ENCODE measurements at regions not wholly inside any gene's neighbourhood (a gene's known extent, or its start where the extent isn't known, plus 50 kb on each side); places are given as distances from the start of the nearest gene placed in this dataset.
"Not testable (repeated sequence)": the region's sequence is repeated elsewhere in the genome, so short reads cannot be mapped to it uniquely, and the experiment has no call there.

DNA sequence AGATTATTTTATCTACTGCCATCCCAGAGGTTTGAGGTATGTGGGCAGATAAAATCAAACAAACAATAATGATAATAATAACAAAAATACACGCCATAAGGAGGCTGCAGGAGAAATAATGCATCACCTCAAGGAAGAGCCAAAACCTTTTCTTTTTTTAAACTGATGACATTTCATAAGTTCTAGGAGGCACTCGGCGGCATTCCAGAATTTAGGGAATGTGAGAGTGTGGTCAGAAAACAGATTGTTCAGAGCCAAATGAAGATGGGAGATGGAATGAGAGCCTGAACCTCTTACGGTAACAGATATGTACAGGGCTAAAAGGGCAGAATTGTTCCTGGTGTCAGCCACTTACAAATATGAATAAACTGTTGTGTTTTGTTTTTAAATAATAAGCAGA lies 615.0 kb upstream of the CHD1 start:
- no peak for DNase-seq

DNA sequence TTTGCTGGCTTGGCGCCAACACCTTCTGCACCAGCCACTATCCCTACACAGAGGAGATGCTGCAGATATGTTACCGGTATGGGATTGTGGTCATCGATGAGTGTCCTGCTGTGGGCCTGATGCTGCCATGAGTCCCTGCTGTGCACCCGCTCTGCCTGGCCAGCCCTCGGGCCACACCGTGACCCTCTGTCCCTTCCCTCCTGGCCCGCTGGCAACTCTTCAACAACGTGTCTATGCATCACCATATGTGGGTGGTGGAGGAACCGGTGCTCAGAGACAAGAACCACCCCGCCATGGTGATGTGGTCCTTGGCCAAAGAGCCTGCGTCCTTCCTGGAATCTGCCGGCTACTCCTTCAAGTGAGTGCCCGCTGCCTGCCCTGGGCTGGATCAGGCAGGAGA lies 605.4 kb upstream of the CHD1 start:
- not testable (repeated sequence) for DNase-seq

DNA sequence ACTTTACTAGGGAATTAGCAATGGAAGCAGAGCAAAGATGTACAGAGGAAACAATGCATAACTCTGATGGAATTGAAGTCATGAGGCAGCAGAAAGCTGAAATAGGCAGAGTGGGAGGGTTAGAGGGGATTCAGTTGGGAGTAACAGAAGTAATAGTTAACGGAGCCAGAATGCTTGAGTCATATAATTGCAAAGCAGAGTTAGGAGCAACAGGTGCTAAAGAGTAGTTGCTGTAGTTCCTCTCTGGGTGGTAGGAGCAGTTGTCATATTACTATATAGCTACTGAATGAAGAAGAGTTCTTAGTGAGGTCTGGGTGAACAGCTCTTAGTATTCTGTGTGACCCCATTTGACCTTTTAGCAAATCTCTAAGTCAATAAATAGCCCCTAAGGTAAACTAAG lies 592.9 kb upstream of the CHD1 start:
- not testable (repeated sequence) for DNase-seq

DNA sequence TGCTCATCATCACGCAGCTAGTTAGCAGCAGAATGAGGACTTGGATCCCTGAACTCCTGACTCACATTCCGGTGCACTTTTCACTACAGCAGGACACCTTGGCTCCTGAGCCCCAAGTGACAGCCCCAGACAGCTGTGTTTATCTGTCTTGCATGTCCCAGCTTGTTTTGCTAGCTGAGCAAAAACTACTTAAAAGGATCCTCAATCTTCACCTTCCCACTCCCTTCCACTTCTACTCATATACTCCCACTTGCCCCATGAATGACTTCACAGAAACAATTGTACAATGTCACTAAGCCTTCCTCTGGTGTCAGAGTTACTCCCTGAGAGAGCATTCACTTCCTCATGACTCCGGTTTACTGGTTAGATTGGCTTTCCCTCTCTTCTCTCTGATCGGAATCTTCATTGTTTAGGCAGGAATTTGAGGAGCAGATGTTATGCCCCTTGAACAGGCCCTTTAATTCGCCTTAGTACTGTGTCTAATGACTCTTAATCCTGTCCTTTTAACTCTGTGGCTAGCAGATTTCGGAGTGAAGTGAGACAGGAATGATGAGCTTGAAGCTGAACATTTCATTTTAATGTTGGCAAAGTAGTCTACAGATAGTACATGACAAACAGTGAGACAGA lies 587.2 kb upstream of the CHD1 start:
- DNase-seq, result not testable (repeated sequence)

DNA sequence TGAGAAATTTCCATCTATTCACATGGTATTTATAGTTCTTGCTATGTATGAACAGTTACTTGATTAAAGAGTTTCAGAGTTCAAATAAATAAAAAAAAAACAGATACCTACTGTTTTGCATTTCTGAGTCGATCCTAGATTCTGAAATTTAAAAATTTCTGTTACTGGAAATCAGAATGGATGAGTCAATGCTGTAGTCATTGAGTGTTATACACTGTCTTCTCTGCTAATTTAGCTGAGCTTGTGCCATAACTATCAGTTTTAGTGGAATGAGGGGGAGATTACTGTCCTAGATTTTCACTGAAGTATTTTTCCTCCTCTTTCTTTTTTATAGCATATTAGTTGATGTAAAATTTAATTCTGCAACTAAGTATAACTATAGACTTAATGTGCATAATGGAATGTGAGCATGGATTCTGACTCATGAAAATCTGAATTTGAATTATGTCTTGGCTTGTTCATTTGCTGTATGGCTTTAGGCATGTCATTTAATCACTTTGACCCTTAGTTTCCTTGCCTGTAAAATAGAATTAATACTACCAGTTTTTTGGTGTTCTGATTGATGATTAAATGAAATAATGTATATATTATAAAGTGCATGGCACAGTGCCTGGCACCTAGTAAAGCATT lies 581.5 kb upstream of the CHD1 start:
- DNase-seq, result not testable (repeated sequence)

DNA sequence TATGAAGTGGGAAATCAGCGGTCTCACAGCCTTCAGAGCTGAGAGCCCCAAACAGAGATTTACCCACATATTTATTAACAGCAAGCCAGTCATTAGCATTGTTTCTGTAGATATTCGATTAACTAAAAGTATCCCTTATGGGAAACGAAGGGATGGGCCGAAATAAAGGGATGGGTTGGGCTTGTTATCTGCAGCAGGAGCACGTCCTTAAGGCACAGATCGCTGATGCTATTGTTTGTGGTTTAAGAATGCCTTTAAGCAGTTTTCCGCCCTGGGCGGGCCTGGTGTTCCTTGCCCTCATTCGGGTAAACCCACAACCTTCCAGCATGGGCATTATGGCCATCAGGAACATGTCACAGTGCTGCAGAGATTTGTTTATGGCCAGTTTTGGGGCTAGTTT lies 580.3 kb upstream of the CHD1 start:
- DNase-seq, result not testable (repeated sequence)

DNA sequence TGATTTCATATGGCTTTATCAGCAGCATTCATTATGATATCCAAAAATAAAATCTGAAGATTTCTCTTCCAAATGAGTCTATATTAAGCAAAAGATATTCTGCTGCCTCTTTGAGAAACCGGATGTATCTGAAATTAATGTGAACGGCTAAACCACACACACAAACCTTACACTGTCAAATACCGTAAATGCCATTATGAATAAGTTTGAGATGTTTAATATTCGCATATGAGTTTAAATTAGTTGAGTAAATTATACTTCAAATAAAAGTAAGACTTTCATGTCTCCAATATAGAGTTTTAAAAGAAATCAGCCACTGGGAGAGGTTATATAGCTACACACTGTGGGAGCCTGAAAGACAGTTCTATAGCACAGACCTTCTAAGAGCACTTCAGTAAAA lies 566.6 kb upstream of the CHD1 start:
- not testable (repeated sequence) for DNase-seq

DNA sequence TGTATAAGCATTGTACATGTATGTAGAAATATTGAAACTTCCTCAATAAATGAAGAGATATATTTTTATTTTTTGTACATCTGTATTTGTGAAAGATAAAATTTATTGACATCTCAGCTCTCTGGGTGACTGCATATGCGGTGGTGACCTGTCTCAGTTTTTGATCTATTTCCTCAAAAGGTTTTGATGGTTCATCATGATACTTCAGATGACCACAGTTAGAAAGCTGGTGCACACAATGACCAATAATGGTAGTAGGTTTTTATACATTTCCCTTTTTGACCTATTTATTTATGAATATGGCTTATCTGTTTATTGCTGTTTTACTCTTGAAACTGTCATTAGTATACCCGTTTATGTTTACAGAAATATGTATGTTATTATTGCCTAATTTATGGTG lies 549.6 kb upstream of the CHD1 start:
- not testable (repeated sequence) for DNase-seq

DNA sequence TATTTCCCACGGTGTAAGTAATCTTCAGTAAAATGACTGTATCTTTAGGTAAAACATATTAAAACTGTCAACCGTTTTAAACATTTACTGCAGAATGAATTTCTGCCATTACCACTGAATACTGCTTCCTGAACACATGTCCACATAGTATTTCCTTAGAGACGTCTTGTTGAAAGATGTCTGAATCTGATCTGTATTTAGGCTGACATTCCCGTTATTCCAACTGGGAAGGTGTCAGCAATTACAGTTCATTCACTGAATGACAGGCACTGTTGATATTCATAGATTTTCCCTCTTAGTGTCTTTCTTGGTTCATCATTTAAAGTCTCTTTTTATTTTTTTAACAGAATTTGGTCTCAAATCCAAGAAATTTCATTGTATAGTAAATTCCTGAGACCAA lies 544.5 kb upstream of the CHD1 start:
- DNase-seq, result not testable (repeated sequence)

DNA sequence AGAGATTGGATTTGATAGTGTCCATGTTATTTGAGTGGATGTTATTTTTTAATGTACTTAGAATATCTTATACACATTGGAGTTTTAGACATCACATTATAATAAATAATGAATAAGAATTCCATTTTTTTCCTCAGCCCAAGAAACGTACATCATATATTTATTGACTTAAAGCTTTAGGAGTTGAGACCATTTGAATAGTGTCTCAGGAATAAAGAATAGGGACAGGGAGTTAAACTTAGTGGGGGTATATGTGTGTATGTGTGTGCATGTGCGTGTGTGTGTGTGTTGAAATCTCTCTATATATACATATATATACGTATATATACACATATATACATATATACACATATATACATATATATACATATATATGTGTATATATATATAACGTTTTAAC lies 542.9 kb upstream of the CHD1 start:
- not testable (repeated sequence) for DNase-seq

DNA sequence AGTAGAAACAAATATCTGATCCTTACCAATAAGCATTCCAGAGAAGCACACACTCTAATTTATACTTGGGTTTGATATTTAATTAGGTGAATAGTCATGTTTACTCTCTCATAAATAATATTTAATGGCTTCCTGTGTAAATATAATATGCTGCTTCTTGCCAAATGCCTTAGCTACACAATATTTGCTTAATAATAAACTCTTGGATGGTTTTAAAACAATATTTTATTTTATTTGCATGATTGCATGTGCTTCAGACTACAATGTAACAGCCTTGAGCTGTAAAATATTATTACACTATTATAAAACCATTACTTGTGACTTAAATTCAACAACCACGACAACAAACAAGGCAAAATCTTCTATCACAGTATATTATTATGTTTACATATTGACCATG lies 542.4 kb upstream of the CHD1 start:
- not testable (repeated sequence) for DNase-seq

DNA sequence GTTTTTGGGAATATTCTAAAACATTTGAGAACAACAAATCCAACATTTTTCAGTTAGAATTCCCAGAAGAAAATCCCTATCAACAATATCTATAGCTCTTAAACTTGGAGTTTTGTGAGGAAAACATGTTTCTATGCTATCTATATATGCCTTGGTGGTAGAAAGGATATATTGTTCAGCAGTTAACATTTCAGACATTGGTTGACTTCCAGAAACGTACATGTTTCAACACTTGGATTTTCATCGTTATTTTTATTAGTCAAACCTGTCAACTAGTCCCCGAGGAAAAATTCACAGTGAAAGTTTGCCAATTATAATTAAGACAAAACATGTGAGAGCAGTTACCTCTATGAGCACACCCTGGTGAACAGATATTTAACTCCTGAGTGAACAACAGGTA lies 541.8 kb upstream of the CHD1 start:
- DNase-seq, result not testable (repeated sequence)

DNA sequence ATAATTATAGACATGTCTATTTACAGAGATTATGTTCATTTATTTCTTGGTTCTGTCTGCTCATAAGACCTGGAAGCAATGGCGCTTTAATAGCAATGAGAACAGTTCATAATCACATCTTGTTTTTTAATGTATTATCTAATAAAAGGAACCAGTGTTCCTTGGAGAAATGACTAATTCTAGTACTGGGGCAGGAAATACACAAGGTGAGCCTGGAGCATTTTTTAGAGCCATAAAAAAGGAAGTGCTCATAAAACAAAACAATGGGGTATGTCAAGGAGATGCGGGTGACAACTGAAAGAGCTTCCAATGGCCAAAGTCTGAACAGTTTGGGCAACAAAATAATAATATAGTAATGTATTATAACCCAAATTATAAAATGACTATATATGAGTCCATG lies 531.9 kb upstream of the CHD1 start:
- no peak for DNase-seq

DNA sequence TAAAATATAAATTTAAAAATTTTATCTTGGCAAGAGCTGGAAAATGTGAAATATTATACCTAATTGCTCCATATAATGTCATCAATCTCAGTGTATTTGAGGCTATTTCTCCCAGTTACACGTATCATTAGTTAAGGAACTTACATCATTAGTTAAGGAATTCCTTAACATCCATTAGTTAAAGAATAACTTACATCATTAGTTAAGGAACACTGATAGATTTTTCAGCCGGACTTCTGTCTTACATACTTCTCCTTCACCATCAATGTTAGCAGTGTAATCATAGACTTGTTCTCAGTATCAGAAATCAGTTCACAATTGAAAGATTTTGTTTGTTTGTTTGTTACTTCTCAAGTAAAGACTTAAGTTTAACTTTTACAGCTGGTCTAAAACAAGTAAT lies 524.4 kb upstream of the CHD1 start:
- no peak for DNase-seq

DNA sequence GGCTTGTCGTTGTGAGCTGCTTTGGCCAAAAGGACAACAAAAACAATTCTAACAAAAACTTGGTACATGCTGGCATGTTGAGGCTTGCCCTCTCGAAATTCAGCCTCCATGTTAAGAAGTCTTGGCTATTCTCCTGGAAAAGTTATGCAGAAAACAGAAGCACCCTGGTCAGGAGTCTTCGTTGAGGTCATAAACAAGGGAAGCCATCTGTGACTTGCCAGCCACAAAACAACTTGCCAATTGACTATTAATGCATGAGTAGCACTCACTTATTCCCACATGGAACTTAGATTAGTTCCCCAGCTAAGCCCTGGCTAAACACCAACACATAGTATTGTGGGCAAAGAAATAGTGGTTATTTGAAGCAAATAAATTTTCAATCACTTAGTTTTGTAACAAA lies 521.0 kb upstream of the CHD1 start:
- DNase-seq, result no peak

DNA sequence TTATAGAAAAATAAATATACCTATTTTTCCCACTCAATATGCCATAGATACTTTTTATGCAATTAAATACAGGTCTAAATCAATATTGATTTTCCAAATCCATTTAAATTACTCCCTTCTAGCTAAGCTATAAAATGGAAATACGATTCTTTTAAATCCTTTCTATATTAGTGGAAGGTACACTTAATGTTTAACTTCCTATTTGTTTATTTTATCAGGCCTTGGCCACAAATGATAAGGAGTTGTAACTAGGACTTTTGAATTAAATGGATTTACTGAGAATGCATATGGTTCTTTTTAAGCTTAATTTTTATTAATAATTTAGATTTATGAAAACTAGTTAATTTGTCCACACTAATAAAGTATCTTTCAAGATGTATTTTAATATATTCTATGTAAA lies 517.0 kb upstream of the CHD1 start:
- no peak for DNase-seq

DNA sequence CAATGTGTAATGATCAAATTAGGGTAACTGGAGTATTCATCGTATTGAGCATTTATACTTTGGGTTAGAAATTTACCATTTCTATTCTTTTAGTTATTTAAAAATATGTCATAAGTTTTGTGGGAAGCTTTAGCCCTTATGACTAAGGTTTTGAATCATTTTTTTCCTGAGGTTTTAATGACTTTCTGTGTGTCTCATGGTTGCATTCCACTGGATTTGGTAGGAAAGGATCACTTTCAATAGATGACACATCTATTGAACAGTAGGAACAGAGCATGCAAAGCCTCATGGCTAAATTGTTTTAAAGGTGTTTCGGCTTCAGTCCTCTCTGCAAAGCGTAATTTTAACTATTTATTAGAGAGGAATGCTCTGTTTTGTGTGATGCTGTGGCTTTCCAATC lies 512.4 kb upstream of the CHD1 start:
- no peak for DNase-seq

DNA sequence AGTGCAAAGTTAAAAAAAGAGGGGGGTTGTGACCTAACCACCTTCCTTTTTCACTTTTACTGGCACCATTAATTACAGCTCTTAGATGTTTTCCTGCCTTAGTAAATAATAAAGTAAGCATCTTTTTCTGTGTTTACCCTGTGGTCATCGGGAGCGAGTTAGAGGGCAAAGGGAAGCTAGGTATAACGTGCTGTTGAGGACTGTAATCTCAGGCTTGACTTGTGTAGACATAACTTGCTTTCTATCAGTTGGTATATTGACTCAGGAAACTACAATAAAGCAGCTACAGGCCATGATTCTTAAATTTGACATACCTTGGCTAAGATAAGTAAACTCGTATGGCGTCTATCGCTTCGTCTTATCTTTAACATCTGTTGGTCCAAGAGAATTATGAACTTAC lies 509.8 kb upstream of the CHD1 start:
- DNase-seq, result no peak

DNA sequence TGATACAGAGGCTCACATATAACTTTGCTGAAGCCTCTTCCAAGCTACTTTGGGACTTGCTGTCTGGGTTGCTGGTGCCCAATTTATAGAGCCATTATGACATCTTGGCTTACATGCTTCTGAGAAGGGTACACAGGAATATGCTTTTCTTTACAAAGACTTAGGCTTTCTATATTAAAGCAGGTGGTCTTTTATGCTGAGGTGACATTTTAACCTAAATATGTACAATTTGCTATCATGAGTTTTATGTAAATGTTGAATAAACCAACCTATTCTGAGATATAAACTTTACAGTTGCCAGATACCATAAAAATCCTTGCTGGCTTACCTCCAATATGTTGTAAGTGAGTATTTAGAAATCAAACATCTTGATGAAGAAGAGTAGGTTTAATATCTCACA lies 509.2 kb upstream of the CHD1 start:
- no peak for DNase-seq

DNA sequence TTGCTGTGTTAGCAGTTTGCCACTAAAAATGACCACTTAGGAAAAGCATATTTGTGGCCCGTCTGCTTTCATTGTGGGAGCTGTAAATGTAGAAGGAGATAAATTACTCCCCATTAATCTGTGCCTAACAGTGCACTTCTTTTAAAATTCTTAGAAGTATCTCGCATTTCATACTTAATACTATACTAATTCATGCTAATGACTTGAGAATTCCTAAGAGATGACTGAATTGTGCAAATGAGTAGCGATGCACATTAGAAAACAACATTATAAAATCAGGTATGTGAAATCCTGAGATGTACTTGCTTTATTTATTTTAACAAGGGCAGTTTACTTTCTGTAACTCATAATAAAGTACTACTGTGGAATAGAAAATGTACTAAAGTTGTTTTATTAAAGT lies 494.6 kb upstream of the CHD1 start:
- not testable (repeated sequence) for DNase-seq

DNA sequence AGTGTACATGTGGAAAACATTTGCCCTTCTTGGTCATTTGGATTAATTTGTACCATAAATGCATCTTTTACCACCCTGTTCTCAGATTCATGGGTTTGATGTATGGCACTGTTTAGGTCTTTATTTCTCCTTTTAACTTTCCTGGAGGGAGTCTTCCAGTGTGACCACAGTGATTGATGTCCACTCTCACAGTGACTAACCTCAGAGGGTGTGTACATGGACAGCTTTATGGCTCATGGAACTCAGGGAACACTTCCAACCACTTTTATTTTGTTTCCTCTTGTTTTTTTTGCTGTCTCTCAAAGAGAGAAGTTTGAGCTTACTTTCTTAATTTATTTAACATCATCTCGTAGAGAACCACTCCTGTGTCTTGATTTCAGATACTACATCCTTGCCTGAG lies 489.8 kb upstream of the CHD1 start:
- DNase-seq, result not testable (repeated sequence)

DNA sequence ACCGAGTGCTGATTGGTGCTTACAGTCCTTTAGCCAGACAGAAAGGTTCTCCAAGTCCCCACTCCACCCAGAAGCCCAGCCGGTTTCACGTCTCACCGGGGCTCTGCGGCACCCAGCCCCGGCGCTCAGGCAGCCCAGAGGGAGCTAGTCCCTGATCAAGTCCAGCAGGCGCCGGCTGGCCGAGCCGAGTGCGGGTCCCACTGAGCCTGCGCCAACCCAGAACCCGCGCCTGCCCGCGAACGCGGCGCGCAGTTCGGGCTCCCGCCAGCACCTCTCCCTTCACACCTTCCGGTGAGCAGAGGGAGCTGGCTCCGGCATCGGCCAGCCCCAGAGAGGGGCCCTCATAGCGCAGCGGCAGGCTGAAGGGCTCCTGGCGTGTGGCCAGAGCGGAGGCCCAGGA lies 481.6 kb upstream of the CHD1 start:
- DNase-seq, result not testable (repeated sequence)

DNA sequence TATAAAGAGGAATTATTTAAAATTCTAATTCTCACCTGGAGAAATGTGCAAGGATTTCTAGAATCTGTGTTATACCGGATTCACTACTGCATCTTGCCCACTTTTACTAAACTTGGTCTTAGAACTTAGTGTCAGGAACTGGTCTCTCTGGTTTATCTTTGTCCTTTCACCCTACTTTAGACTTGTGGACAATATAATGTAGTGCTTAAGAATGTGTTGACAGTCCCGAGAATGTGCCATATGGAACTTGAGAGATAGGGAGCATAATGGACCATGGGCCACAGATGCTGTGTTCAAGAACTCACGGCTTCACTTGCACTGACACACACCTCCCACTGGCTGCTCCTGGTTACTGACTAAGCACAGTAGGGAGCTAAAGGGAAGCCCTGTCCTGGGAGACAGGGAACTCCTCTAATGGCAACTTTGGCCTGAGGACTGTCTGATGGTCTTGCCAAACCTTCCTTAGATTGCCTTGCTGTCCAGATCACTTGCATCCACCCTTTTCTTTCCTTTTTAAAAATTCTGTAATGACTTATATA lies 476.0 kb upstream of the CHD1 start:
- not testable (repeated sequence) for DNase-seq

DNA sequence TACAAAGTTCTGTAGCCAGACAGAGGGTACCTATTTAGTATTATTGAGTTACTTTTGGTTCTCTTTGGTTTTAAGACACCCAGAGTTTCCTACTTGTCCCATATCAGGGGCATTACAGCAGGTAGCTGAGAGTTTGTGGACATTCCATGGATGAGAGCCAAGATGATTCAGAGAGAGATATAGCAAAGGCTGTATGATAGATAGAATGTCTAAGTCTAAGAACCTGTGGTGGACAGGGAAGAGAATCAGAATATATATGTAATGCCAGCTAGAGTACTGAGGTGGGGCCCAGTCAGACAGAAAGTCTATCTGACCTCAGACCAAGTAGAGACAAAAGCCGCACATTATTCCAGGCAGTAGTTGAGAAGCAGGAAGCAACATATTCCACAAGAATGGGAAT lies 471.8 kb upstream of the CHD1 start:
- DNase-seq, result not testable (repeated sequence)

DNA sequence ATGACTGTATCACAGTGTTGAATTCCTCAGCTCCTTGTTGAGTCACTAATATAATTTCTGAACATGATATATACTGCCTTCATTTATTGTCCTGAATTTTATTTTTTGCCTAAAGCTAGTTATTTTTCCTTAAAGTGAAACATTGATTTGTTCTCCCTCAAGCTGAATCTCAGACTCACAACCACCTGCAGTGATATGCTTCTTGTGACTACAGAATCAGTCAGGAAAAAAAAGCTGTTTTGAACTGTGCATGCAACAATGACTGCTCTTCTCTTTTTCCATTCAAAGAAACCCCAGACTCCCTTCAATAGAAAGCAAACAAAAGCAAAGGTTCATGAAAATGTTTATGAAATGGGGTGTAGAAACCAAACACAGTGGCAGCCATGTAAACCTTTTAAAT lies 470.2 kb upstream of the CHD1 start:
- no peak for DNase-seq

All from right forelimb (tissue), 1 donor.